ENCODE measurements at regions not wholly inside any gene's neighbourhood (a gene's known extent, or its start where the extent isn't known, plus 50 kb on each side); places are given as distances from the start of the nearest gene placed in this dataset.

- H3K4me3 ChIP-seq (ENCODE audit: low read depth, low read length) = no peak overlapping the region
- TF ChIP-seq CTCF (IDR thresholded peaks at IDR 0.05; ENCODE audit: low read depth, low read length) = no peak
Measured at GRCh38 chr5:117759849-117760499, 1185.4 kb upstream of the SEMA6A start.

- TF ChIP-seq CTCF (IDR thresholded peaks at IDR 0.05; ENCODE audit: low read depth, low read length) = no peak
- no peak overlapping the region for H3K4me3 ChIP-seq (ENCODE audit: low read depth, low read length)
Measured at GRCh38 chr5:117752403-117752802, 1177.8 kb upstream of the SEMA6A start.

GRCh38 chr5:117748336-117748735, 1173.7 kb upstream of the SEMA6A start:
- TF ChIP-seq CTCF (IDR thresholded peaks at IDR 0.05; ENCODE audit: low read depth, low read length) = no peak

GRCh38 chr5:117743337-117743736, 1168.7 kb upstream of the SEMA6A start:
- H3K4me3 ChIP-seq (ENCODE audit: low read depth, low read length) = no peak overlapping the region

More at GRCh38 chr5:117748336-117748735, 1173.7 kb upstream of the SEMA6A start:
- no peak overlapping the region for H3K4me3 ChIP-seq (ENCODE audit: low read depth, low read length)

GRCh38 chr5:117741655-117742206, 1167.1 kb upstream of the SEMA6A start:
- TF ChIP-seq CTCF (IDR thresholded peaks at IDR 0.05; ENCODE audit: low read depth, low read length) = no peak
- no peak overlapping the region for H3K4me3 ChIP-seq (ENCODE audit: low read depth, low read length)

More at GRCh38 chr5:117743337-117743736, 1168.7 kb upstream of the SEMA6A start:
- no peak for TF ChIP-seq CTCF (IDR thresholded peaks at IDR 0.05; ENCODE audit: low read depth, low read length)

- no peak overlapping the region for H3K4me3 ChIP-seq (ENCODE audit: low read depth, low read length)
Measured at GRCh38 chr5:117740268-117740667, 1165.6 kb upstream of the SEMA6A start.

More at GRCh38 chr5:117740268-117740667, 1165.6 kb upstream of the SEMA6A start:
- TF ChIP-seq CTCF (IDR thresholded peaks at IDR 0.05; ENCODE audit: low read depth, low read length) = no peak

Data from WI38 (cell line).